GM19438 (cell line): ENCODE measurements at regions not wholly inside any gene's neighbourhood (a gene's known extent, or its start where the extent isn't known, plus 50 kb on each side); places are given as distances from the start of the nearest gene placed in this dataset.
"Not testable (repeated sequence)": the region's sequence is repeated elsewhere in the genome, so short reads cannot be mapped to it uniquely, and the experiment has no call there.

Source experiments
- ATAC-seq: cut with Tn5 transposase; IDR thresholded peaks from one replicate; pipeline ENCODE4 v1.9.1; 2021; ENCODE audit warnings: low read depth; ENCODE audit not compliant: unreplicated experiment

DNA sequence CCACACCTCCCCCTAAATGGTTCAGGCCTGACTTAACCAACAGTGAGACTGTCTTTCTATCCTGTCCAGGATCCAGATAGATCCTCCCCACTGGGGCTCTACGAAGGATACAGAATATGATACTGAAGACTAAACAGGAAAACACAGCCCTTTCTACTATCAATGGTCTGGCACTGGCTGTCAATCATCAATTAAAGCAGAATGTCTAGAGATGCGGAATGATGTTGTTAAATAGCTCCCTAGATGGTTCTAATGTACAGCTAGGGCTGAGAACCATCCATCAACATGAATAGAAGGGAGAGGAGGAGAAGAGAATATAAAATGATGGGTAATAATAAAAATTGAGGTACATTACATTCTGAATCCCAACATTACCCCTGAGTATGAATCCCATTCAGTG, 314.3 kb upstream of the CELF2 start:
- no peak for ATAC-seq

GRCh38 chr10:10712155-10712704, 305.4 kb upstream of the CELF2 start:
- ATAC-seq: no peak

GRCh38 chr10:10714327-10714726, 303.3 kb upstream of the CELF2 start:
- ATAC-seq: no peak

DNA sequence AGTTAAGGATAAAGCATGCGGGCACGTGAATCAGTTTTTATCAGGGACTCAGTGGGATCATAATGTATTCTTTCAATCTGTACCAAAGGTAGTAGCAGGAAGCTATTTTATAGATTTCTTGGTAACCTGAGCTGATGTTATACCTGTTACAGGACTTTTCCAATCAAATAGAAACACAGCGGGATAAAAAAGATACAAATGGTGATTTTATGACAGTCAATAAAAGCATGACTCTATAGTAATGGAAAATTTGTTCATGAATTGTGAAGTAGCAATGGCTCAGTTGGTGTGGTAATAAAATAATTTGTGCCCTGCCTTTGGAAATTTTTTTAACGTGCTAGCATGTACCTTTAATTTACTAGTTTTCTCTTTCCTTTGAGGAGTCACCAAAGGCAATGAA, 300.7 kb upstream of the CELF2 start:
- ATAC-seq: no peak

- no peak for ATAC-seq
These were observed 295.2 kb upstream of the CELF2 start for GRCh38 chr10:10722422-10722821.

DNA sequence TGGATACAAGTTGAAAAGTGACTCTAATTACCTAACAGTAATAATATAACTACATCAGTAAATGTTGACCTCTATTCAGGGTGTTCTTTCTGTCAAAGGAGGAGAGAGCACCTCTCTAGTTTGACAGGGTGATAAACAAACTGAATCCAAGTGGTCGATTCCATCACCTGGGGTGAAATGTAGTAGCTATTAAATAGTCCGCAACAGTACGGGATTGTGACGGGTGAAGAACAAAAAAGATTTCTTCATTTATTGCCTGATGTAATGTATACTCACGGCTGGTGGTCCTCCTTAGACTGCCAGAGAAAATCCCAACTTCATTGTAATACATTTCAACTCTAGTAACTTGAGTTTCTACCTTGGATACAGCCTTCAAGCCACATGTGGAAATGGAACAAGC, 292.5 kb upstream of the CELF2 start:
- no peak for ATAC-seq

- no peak for ATAC-seq
These were observed 291.6 kb upstream of the CELF2 start for GRCh38 chr10:10726101-10726500.

DNA sequence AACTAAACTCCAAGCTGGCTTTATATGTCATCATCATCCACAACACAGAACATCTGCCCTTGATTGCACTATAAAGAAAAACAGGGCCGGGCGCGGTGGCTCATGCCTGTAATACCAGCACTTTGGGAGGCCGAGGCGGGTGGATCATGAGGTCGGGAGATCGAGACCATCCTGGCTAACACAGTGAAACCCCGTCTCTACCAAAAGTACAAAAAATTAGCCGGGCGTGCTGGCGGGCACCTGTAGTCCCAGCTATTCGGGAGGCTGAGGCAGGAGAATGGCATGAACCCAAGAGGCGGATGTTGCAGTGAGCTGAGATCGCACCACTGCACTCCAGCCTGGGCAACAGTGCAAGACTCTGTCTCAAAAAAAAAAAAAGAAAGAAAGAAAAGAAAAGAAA, 290.3 kb upstream of the CELF2 start:
- not testable (repeated sequence) for ATAC-seq

DNA sequence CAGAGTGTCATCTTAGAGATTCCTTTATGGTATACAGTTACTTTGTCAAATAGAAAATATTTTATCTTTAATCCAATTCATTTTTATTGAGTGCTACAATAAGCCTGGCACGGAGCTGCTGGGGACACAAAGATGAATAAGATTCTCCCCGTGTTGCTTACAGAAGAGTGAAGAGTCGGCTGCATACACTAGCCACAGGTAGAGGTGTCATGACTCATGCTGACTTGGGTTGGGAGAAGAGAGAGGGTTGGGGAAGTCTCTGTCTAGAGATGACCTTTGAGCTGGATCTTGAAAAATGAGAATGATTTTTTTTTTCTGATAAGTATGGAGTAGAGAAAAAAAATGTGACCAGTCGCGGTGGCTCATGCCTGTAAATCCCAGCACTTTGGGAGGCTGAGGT, 289.9 kb upstream of the CELF2 start:
- no peak for ATAC-seq

DNA sequence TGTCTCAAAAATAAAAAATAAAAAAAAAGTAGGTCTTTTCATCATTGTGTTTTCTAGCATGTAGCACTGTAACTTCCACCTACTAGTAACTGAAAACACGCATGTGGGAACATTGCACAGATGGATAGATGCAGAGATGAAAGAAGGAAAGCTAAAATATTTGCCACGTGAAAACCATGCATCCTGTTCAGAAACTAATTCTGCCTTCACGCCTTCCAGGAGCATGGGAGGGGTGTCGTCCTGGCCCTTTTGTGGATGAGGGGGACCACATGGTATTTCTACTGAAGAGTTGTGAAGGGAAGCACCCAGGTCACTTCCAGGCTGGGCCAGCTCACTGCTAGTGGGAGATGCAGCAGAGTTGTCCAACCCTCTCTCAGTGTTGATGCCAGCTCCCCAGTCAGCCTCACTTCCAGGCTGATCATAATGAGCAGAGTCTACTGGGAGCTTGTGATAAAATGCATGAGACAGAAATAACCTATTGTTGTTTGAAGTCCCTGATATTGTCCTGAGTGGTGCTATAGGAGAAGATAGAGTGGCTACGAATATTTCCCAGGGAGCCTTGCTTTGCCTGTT, 287.1 kb upstream of the CELF2 start:
- ATAC-seq: no peak

GRCh38 chr10:10731366-10731765, 286.3 kb upstream of the CELF2 start:
- ATAC-seq: no peak

- no peak for ATAC-seq
These were observed 283.2 kb upstream of the CELF2 start for GRCh38 chr10:10734356-10735064.

DNA sequence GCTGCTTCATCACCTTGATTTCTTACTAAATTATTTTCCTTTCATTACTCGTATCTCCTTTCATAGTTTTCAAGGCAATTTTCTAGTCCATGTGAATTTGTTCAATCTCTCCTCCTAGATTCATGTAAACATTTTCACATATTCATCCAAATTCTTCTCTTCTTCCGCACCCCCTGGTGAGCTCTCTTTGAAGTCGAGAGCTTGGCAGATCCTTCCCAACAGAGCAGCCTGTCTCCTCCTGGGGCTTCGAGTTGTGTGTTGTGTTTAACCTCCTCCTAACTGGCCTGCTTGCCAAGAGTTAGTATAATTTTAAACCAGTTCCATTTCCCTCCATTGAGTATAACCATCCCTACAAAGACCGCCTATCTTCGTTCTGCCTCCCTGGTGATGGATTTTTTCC, 272.4 kb upstream of the CELF2 start:
- ATAC-seq: no peak

GRCh38 chr10:10755490-10755889, 262.2 kb upstream of the CELF2 start:
- ATAC-seq: no peak

DNA sequence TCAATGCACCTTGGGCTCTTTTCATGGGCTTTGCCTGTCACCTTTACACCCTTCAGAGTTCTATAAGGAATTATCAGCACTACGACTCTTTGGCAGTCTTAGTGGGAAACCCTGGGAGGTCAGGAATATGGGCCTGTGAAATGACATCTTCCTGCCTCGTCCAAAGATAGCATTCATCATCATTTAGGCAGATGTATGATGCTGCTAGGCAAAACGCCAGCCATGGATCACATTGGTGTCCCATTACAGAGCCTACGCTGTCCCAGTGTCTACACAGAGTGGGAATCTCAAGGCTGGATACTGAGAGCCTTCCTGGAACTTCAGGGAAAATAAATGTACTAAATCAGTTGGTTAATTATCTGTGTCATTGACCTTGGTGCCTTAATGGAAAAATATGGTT, 259.4 kb upstream of the CELF2 start:
- no peak for ATAC-seq

DNA sequence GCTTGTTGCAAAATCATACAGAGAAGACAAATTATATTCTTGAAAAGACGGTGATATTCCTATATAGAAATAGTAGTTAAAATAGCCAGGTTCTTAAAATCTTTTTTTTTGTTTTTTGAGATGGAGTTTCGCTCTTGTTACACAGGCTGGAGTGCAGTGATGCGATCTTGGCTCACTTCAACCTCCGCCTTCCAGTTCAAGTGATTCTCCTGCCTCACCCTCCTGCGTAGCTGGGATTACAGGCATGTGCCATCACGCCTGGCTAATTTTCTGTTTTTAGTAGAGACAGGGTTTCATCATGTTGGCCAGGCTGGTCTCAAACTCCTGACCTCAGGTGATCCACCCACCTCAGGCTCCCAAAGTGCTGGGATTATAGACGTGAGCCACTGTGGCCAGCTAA, 257.9 kb upstream of the CELF2 start:
- not testable (repeated sequence) for ATAC-seq

GRCh38 chr10:10765017-10765416, 252.7 kb upstream of the CELF2 start:
- no peak for ATAC-seq

DNA sequence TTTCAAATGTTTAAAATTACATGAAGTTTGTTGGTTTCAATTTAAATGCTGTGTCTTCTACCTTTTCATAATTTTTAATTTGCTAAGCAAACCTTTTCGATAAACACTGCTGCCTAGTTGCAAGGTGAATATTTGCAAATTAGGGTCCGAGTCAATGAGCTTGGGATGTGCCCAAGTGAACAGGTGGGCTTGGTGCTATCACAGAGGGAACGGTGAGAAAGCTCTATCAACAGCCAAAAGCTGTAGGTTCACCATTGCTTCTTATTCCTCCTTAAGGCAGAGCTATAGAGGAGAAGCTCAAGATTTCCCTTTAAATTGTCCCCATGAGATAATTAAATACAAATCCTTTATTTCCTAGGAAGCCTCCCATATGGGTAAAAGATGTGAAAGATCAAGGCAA, 245.3 kb upstream of the CELF2 start:
- ATAC-seq: no peak

DNA sequence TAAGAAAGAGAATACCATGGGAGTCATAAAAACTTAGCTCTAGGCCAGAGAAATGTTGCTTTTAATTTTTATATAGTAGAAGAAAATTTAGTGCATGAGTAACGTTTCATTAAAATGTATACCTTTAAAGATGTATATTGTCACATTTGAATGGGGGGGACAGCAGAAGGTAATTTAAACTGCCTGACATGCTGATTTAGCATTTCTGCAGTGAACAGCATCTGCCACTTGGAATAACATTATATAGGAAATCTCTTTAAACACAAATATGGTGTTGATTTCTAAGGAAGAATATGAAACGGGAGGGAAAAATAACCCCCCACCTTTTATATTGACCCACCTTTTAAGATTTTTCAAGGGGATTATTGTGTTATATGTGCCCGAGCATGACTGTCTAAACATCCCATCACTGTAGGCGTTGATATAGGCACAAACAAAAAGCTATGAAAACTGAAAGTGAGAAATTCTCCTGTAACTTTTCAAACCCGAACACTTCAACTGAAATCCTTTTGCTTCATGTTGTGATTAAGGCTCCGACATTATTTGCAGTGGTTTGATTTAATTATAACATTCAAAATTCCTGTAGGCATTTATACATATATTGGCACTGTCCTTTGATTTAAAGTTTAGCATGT, 244.7 kb upstream of the CELF2 start:
- ATAC-seq: no peak

GRCh38 chr10:10774416-10774815, 243.3 kb upstream of the CELF2 start:
- no peak for ATAC-seq

DNA sequence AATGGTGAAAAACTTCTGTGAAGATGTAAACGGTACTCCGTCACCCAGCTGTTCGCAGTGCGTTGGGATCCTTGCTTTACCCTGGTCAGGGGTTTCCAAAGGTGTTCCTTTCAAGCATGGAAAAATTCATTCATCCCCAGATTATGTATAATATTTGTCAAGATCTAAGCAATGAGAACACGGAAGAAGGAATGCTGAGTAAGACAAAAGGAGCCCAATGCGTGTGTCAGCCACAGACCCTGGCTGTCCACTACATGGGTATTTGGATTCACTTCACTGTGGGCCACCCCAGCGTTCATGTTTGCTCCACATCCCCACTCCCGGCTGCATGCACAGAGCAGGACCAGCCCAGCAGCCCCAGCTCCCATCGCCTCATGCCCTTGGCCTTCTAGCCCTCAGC, 241.3 kb upstream of the CELF2 start:
- no peak for ATAC-seq

DNA sequence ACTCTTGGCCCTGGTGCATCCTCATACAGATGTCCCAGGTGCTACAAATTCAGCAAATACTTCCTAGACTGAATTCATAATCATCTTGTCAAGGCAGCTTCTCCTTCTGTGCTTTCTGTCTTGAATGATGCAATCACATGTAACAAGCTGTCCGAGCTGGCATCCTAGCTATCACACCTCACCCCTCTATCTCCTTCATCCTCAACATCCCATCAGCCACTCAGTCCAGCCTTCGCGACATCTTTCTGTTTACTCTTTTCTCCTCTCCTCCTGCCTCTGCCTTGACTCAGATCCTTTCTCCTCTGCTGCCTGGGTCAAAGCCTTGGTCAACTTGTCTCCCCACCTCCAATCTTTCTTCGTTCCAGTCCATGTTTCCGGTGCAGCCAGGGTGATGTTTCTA, 240.4 kb upstream of the CELF2 start:
- no peak for ATAC-seq
